Parathyroid adenoma (tissue), 2 donors: ENCODE measurements at regions not wholly inside any gene's neighbourhood (a gene's known extent, or its start where the extent isn't known, plus 50 kb on each side); places are given as distances from the start of the nearest gene placed in this dataset.

Experiments used
- H2AFZ ChIP-seq: fragments of 300-600 bp; sonication (generic); one replicate; pipeline ENCODE4 v1.7.0; 2017; ENCODE audit warnings: antibody characterized with exemption, mild to moderate bottlenecking
- H3K27ac ChIP-seq: fragments of 300-600 bp; sonication (generic); one replicate; pipeline ENCODE4 v1.7.0; 2017
- H3K27me3 ChIP-seq: fragments of 300-600 bp; sonication (generic); one replicate; pipeline ENCODE4 v1.7.0; 2017; ENCODE audit warnings: low read length; ENCODE audit not compliant: control insufficient read depth, insufficient read depth
- H3K36me3 ChIP-seq: fragments of 300-600 bp; sonication (generic); one replicate; pipeline ENCODE4 v1.7.0; 2017; ENCODE audit warnings: low read length; ENCODE audit not compliant: control insufficient read depth, insufficient read depth
- H3K4me1 ChIP-seq: fragments of 300-600 bp; sonication (generic); one replicate; pipeline ENCODE4 v1.7.0; 2017; ENCODE audit warnings: control low read depth
- H3K4me2 ChIP-seq: fragments of 300-600 bp; sonication (generic); one replicate; pipeline ENCODE4 v1.7.0; 2017; ENCODE audit warnings: low read length
- H3K4me3 ChIP-seq: fragments of 300-600 bp; sonication (generic); one replicate; pipeline ENCODE4 v1.7.0; 2017; ENCODE audit warnings: low read depth, low read length
- H3K79me2 ChIP-seq: fragments of 300-600 bp; sonication (generic); one replicate; pipeline ENCODE4 v1.7.0; 2017; ENCODE audit warnings: control low read depth
- H3K9ac ChIP-seq: fragments of 300-600 bp; sonication (generic); one replicate; pipeline ENCODE4 v1.7.0; 2017; ENCODE audit warnings: mild to moderate bottlenecking
- H3K9me3 ChIP-seq: fragments of 300-600 bp; sonication (generic); one replicate; pipeline ENCODE4 v1.7.0; 2017; ENCODE audit warnings: low read length; ENCODE audit not compliant: control insufficient read depth
- TF ChIP-seq, protein P1 (sequence below): fragments of 300-600 bp; sonication (generic); IDR thresholded peaks from one replicate; pipeline ENCODE4 v1.7.0; 2017; ENCODE audit warnings: antibody characterized with exemption, mild to moderate bottlenecking
- donor health status: primary hyperparathyroidism.

DNA sequence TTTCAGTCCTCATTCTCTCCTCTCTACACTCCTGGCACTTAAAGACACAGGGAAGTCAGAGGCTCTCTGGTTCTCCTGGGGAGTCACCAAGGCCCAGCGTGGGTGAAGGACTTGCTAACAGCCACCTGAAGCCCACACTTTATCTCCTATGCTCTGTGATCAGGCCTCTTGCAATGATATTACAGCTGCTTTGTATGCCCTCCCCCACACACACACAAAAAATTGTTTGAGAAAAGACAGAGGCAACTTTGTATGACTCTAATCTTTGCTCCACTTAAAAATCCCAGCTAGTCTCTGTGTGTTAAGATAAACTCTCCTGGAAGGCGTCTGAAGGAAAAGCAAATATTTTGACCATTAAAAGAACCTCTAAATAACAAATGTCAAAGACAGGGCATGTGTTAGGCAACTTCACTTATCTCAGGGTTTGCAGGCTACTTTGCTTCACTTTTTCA, 507.2 kb downstream of the TNS3 start:
- Histone ChIP-seq H3K9ac (no peak overlapping the region), H3K79me2 (no peaks in the 10 kb centered on the region), H3K4me2 (no peak overlapping the region), H3K9me3 (no peaks in the 10 kb centered on the region), H3K4me3 (no peak overlapping the region), H3K4me1 (no peaks in the 10 kb centered on the region), H3K27ac (no peak overlapping the region), H3K36me3 (no peaks in the 10 kb centered on the region), H3K27me3 (no peaks in the 10 kb centered on the region), H2AFZ (no peak overlapping the region)
- TF ChIP-seq, protein P1, sequence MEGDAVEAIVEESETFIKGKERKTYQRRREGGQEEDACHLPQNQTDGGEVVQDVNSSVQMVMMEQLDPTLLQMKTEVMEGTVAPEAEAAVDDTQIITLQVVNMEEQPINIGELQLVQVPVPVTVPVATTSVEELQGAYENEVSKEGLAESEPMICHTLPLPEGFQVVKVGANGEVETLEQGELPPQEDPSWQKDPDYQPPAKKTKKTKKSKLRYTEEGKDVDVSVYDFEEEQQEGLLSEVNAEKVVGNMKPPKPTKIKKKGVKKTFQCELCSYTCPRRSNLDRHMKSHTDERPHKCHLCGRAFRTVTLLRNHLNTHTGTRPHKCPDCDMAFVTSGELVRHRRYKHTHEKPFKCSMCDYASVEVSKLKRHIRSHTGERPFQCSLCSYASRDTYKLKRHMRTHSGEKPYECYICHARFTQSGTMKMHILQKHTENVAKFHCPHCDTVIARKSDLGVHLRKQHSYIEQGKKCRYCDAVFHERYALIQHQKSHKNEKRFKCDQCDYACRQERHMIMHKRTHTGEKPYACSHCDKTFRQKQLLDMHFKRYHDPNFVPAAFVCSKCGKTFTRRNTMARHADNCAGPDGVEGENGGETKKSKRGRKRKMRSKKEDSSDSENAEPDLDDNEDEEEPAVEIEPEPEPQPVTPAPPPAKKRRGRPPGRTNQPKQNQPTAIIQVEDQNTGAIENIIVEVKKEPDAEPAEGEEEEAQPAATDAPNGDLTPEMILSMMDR: no peak

DNA sequence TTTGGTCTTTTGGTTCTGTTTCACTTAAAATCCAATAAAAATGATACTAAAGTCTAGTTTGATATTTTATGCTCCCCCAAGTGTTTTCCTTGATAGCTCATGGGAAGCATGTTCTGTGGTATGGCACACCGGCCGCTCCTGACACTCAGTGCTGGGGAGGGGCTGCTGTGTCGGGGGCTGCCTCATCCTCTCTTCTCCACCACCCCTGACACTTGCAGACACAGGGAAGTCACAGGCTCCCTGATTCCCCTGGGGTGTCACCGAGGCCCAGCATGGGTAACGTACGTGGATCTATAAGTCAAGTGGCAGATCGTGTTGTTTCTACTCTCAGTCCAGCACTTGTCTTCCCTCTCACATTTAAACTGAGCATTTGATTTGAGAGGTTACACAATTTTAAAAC, 508.6 kb downstream of the TNS3 start:
- H3K9ac ChIP-seq: no peak overlapping the region
- no peak overlapping the region for H3K27ac ChIP-seq
- H3K9me3 ChIP-seq: no peaks in the 10 kb centered on the region
- no peak overlapping the region for H2AFZ ChIP-seq
- no peak overlapping the region for H3K4me3 ChIP-seq
- no peaks in the 10 kb centered on the region for H3K27me3 ChIP-seq
- no peak overlapping the region for H3K4me2 ChIP-seq
- TF ChIP-seq, protein P1: no peak
- no peaks in the 10 kb centered on the region for H3K4me1 ChIP-seq
- H3K79me2 ChIP-seq: no peaks in the 10 kb centered on the region
- H3K36me3 ChIP-seq: no peaks in the 10 kb centered on the region

DNA sequence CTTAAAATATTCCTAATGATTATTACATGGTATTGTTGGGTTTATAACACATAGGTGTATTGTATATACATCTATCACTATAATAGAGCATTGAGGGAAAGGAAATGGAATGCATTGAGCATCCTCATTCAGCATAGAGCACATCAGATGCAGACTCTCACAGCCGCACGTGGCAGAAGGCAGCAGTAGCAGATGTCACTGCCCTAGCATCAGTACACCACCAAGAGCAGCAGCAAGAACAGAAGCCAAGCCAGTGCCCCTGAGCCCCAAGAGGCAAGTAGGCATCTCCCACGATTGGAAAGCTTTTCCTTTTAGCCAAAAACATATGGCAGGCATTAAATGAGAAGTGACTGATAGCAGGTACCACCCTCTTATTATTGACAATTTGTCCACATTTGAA, 510.0 kb downstream of the TNS3 start:
- no peaks in the 10 kb centered on the region for H3K4me1 ChIP-seq
- no peaks in the 10 kb centered on the region for H3K27me3 ChIP-seq
- H3K36me3 ChIP-seq: no peaks in the 10 kb centered on the region
- H3K79me2 ChIP-seq: no peaks in the 10 kb centered on the region
- TF ChIP-seq, protein P1: no peak
- H3K9ac ChIP-seq: no peak overlapping the region
- H3K9me3 ChIP-seq: no peaks in the 10 kb centered on the region
- no peak overlapping the region for H3K4me3 ChIP-seq
- H2AFZ ChIP-seq: no peak overlapping the region
- H3K27ac ChIP-seq: no peak overlapping the region
- no peak overlapping the region for H3K4me2 ChIP-seq

DNA sequence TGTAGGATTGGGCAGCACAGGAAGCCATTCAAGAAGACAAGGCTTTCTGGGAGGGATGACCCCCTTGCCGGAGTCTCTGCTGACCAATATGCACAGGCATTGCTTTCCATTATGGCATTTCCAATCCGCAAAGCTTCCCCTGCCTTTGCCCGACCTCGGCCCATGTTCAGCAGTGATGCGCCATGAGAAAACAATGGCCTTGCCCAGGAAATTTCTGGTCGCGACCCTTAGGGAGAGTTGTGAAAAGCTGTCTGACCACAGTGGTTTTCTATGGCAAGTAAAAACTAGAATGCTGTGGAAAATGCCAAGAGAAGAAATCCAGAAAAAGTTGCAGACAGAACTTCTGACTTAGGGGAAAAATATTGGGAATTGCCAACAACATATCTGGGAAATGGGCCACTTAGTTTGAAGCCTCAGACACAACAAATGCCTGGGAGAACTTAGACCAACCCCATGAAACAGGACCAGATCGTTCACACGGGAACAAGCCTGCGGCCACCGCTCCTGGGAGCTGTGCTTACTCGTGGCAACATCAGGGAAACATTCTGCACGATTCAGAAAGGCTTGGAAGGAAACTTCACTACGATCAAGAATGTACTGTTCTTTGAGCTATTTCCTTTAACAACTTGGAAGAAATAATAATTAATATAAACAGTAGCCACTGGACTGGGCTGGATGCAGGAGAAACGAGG, 512.4 kb downstream of the TNS3 start:
- Histone ChIP-seq H3K27me3 (no peaks in the 10 kb centered on the region), H3K4me1 (no peaks in the 10 kb centered on the region), H3K9me3 (no peaks in the 10 kb centered on the region), H3K27ac (no peak overlapping the region), H3K79me2 (no peaks in the 10 kb centered on the region), H2AFZ (no peak overlapping the region), H3K36me3 (no peaks in the 10 kb centered on the region), H3K9ac (no peak overlapping the region), H3K4me2 (no peak overlapping the region), H3K4me3 (no peak overlapping the region)
- TF ChIP-seq, protein P1: no peak
